ENCODE measurements at regions not wholly inside any gene's neighbourhood (a gene's known extent, or its start where the extent isn't known, plus 50 kb on each side); places are given as distances from the start of the nearest gene placed in this dataset.

GRCh38 chr4:176005766-176006165, 59.9 kb upstream of the WDR17 start:
- Histone ChIP-seq H3K27ac (no peak overlapping the region), H3K27me3 (no peaks in the 10 kb centered on the region), H3K4me1 (peaks cover 12% of the 10 kb centered on the region), H3K9me3 (no peaks in the 10 kb centered on the region), H3K4me3 (no peak overlapping the region), H3K36me3 (no peaks in the 10 kb centered on the region)
- intact Hi-C loops (cut with DNase I), result no loop called here
- no peak for TF ChIP-seq POLR2AphosphoS5 (IDR thresholded peaks at IDR 0.05; ENCODE audit: insufficient read depth in 1 of 2, low read depth in 1 of 2)
- no peak for DNase-seq (ENCODE audit: extremely low spot score in 2 of 2)

- Histone ChIP-seq H3K27ac (no peak overlapping the region), H3K36me3 (no peaks in the 10 kb centered on the region), H3K27me3 (no peaks in the 10 kb centered on the region), H3K9me3 (no peaks in the 10 kb centered on the region), H3K4me3 (no peak overlapping the region), H3K4me1 (no peaks in the 10 kb centered on the region)
- no peak for DNase-seq (ENCODE audit: extremely low spot score in 2 of 2)
- intact Hi-C loops (cut with DNase I), result no loop called here
- TF ChIP-seq CTCF (IDR thresholded peaks at IDR 0.05), result no peak
- no peak for TF ChIP-seq POLR2A (IDR thresholded peaks at IDR 0.05)
- TF ChIP-seq POLR2AphosphoS5 (IDR thresholded peaks at IDR 0.05; ENCODE audit: insufficient read depth in 1 of 2, low read depth in 1 of 2), result no peak
Observed at GRCh38 chr4:176009254-176009653, 56.4 kb upstream of the WDR17 start.

GRCh38 chr4:176011529-176011928, 54.1 kb upstream of the WDR17 start:
- no peak for TF ChIP-seq POLR2AphosphoS5 (IDR thresholded peaks at IDR 0.05; ENCODE audit: insufficient read depth in 1 of 2, low read depth in 1 of 2)
- TF ChIP-seq CTCF (IDR thresholded peaks at IDR 0.05), result no peak
- TF ChIP-seq POLR2A (IDR thresholded peaks at IDR 0.05), result no peak
- no peak for DNase-seq (ENCODE audit: extremely low spot score in 2 of 2)
- H3K4me3 ChIP-seq, result no peak overlapping the region
- H3K4me1 ChIP-seq, result no peaks in the 10 kb centered on the region
- H3K9me3 ChIP-seq, result no peaks in the 10 kb centered on the region
- H3K27me3 ChIP-seq, result no peaks in the 10 kb centered on the region
- no peak overlapping the region for H3K27ac ChIP-seq
- intact Hi-C loops (cut with DNase I), result no loop called here
- H3K36me3 ChIP-seq, result no peaks in the 10 kb centered on the region

GRCh38 chr4:176013476-176014247, 52.0 kb upstream of the WDR17 start:
- Histone ChIP-seq H3K4me1 (no peaks in the 10 kb centered on the region), H3K9me3 (no peaks in the 10 kb centered on the region), H3K27ac (no peak overlapping the region), H3K4me3 (no peak overlapping the region), H3K27me3 (no peaks in the 10 kb centered on the region), H3K36me3 (no peaks in the 10 kb centered on the region)
- DNase-seq (ENCODE audit: extremely low spot score in 2 of 2), result no peak
- intact Hi-C loops (cut with DNase I), result no loop called here
- TF ChIP-seq CTCF (IDR thresholded peaks at IDR 0.05) (no peak), POLR2AphosphoS5 (IDR thresholded peaks at IDR 0.05; ENCODE audit: insufficient read depth in 1 of 2, low read depth in 1 of 2) (no peak), POLR2A (IDR thresholded peaks at IDR 0.05) (no peak)

- no peaks in the 10 kb centered on the region for H3K27me3 ChIP-seq
- no peak overlapping the region for H3K27ac ChIP-seq
- no peak for TF ChIP-seq POLR2AphosphoS5 (IDR thresholded peaks at IDR 0.05; ENCODE audit: insufficient read depth in 1 of 2, low read depth in 1 of 2)
- TF ChIP-seq POLR2A (IDR thresholded peaks at IDR 0.05), result no peak
- no peak for TF ChIP-seq CTCF (IDR thresholded peaks at IDR 0.05)
- DNase-seq (ENCODE audit: extremely low spot score in 2 of 2), result no peak
- H3K4me3 ChIP-seq, result no peak overlapping the region
- no peaks in the 10 kb centered on the region for H3K36me3 ChIP-seq
- no peaks in the 10 kb centered on the region for H3K9me3 ChIP-seq
- H3K4me1 ChIP-seq, result no peaks in the 10 kb centered on the region
- intact Hi-C loops (cut with DNase I), result no loop called here
Observed at GRCh38 chr4:176014583-176015108, 51.0 kb upstream of the WDR17 start.
